A204.1 (cell line): ENCODE measurements at regions not wholly inside any gene's neighbourhood (a gene's known extent, or its start where the extent isn't known, plus 50 kb on each side); places are given as distances from the start of the nearest gene placed in this dataset.

Source experiments
- FAIRE-seq: peaks from 2 replicates; lab custom pipeline; 2012; peaks lifted over from hg19 to GRCh38; lab: Jason Lieb, UNC

DNA sequence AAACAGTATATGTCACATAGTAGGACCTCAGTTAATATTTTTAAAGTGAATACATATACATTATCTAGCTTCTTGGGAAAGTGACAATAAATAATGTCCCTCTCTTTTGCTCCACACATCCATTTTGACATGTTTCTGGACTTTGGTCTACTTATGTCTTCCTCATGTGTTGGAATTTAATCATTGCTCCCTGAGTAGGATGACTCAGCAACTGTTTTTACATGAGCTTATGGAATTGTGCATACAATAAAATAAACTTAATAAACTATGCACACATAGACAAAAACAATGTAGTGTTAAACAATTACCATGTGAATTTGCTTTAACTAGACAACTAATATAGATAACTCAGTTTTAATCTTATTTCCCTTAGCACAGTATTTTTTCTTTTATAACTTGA is 503.8 kb downstream of the TFAP2B start:
- no peak for FAIRE-seq

DNA sequence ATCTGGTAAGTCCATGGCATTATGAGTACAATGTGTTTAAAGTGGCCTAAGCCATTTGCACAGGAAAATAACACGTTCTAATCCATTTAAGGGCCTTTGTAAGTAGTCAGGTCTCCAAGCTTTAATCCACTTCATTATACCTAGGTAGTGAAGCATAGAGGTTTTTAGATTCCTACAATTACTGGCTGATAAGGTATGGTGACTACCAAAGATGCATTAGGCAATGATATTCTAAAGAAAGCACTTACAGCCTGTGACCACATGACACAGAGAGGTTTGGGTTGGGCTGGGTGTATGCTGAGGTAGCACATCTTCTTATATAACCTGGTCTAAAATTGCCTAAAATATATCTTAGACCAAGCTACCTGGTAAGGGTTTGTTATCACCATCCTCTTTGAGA is 504.4 kb downstream of the TFAP2B start:
- no peak for FAIRE-seq

DNA sequence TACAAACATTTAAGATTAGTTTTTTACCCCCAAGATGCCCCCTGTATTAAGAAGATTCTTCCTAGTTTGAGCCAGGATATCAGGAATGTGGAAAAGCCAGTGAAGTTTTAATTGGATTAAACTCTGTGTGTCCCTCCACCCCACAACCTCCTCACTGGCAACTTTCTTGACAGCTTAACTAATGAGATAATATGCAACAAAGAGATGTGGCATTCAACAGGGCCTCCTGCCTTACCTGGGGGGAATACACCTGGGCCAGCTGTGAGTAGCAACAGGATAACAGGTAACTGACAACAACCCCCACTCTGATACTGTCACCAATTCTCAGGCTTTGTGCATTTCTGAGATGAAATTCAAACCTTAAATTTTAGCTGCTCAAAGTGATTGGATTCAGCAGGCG is 512.3 kb downstream of the TFAP2B start:
- FAIRE-seq: no peak

DNA sequence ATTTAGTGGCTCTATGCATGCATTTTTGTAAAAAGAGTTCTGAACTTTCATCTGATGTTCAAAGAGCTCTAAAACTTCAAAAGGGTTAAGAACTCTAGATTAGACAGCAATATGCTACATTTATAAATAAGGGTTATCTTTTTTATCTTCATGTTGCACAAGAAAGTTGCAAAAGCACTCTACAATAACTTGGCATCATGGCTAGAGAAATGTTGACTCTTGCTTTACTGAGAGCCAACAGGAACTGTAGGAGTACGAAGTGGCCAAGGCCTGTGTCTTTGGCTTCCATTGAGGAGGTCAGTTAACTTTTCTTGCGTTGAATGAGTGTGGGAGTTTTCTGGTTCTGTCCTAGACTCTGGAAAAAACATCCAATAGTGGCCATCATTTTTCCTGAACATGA is 516.9 kb downstream of the TFAP2B start:
- FAIRE-seq: no peak

DNA sequence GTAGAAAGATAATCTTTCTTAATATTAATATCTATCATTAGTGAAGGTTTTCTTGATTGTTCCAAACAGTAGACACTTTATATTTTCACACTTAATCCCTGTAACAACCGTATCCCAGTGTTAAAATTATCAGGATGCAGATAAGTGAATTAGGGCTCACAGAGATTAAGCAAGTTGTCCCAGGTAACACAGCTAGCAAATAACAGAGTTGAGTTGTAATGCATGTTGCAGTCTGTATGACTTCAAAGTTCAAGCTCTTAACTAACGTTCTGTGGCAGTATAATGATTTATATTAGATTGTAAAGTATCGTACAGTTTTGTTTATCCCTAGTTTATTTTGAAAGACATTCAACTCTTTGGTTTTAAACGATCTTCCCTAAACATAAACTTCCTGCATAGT is 517.5 kb downstream of the TFAP2B start:
- no peak for FAIRE-seq

DNA sequence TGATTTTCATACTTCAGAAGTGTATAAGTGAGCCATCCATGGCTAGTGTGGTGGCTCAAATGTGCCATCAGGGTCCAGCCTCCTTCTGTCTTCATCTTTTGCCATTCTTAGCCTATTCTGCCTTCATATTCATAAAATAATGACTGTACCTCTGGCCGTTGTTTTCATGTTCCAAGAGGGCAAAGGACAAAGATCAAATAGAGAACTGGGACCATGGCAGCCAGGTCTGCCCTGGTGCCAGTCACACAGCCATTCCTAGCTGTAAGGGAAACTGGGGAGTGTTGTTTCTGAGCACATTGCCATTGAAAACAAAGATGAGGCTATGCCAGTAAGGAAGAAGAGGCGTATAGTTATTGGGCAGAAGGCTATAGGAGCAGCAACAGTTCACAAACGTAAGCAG is 518.6 kb downstream of the TFAP2B start:
- no peak for FAIRE-seq

DNA sequence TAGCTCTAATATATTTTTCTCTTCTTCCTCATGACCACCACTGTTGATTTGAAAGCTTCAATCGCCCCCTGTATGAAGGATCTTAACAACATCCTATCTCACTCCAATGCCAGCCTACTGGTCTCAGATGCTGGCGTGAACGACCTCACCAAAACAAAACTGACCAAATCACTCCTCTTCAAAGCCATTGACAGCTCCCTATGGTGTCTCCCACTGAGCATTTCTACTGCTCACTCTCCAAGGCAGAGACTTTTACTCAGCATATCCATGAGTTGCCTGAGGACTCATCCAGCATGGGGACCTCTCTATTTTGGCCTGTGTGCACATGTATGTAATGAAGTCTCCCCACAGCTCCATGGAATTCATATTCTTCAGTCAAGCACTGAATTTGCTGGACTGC is 520.4 kb downstream of the TFAP2B start:
- no peak for FAIRE-seq

DNA sequence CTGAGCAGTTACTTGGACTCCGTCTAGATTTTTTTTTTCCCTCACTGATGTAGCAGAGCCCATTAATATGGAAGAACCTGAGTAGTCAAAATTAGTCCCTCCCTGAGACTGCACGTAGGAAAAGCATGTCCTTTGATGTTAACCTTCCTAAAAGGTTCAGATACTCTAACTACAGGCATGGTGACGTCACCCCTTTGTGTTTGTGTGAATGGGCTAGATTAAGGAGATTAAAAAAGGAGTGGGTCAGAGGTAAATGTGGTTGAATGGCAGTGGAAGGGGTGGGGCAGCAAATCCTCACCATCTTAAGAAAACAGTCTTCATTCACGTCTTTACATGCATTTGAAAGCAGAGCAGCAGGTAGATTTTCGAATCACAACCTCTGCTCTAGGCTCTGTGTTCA is 521.1 kb downstream of the TFAP2B start:
- no peak for FAIRE-seq

DNA sequence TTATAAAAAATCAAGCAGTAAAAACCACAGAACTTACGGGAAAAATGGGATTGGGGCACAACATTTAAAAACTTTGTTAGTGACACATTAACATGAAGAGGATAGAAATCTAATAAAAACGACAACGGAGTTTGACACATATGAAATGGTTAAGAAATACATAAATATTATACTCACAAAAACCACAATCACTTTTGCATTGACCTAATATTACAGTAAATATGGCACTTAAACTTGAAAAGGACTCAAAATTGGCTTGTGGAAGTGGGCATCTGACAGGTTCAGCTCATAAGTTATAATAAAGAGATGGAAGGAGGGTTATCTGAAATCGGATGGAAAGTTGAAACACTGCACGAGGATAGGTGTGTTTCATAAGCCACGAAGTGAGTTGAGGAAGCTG is 523.7 kb downstream of the TFAP2B start:
- FAIRE-seq: no peak

DNA sequence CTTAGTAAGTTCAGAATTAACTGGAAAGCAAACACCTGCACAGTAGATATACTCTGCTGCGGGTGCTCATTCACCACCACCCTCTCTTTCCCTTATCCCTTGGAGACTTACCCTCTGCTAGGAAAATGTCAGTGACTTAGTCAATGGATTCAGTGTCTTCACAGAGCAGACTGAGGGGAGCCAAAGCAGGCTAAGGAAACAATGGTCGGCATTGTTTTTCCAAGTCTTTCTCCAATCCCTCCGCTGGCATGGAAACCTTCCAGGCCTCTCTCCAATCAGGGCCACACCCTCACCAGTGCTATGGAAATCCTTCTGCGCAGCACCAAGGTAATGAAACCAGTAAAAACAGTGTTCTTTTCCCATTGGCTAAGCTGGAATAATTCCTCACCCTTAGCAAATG is 531.2 kb downstream of the TFAP2B start:
- no peak for FAIRE-seq

DNA sequence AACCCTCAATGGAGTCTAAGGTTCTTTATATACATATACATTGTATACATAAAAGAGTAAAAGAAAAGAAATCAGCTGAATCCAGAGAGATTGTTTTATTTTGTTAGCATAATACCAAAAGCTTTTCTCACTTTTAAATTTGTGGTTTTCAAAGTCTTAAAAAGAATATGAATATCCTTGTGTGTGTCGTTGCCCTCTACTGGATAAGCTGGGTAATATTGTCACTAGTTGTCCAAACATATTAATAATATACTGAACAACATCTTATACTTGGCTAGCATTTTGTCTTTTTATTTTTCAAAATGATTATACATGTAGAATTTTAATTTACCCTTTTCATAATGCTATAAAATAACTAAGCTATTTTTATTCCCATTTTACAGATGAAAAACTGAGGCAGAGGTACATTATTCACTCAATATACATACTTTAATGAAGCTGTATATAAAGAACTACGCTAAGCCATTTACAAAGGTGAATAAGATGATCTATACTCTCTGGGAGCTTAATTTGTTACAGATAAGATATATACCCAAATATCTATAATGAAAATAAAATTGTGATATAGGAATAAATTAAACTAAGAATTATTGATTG is 531.7 kb downstream of the TFAP2B start:
- FAIRE-seq: no peak

DNA sequence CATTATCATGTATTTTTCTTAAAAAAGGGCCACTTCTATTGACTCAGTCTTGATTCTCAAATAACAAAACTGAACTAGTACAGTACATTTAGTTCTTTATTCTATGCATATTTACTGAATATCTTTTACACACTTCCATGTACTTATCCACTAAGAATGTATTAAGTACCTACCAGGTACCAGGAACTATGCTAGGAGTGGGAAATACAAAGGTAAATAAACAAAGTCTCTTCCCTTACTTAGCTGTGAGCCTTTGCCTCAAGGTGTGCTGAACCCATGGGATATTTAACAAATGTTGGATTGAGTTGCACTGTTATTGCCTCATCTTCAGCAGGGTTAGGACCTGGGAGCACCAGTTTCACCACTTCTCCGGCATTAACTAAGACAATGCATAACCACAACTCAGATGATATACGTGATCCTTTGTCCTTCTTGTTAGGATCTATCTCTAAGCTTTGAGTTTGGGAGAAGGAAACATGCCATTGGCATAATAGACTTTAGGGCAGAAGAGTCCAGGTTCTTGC is 533.9 kb downstream of the TFAP2B start:
- no peak for FAIRE-seq

DNA sequence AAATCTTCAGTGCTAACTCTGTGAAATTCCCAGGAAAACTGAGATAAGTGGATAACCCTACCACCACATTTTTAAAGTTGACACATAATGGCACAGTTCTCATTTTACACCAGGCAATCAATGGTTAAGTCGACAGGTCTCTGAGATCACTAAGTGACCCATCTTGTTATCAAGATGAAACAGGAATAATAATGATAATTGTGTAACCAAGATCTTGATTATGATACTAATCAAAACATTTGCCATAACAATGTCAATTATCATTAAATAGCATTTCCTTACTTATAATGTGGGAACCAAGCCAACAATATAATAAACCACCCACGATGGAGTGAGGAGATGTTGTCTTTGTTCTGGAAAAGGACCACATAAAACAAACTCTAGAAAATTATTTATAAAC is 541.6 kb downstream of the TFAP2B start:
- no peak for FAIRE-seq

DNA sequence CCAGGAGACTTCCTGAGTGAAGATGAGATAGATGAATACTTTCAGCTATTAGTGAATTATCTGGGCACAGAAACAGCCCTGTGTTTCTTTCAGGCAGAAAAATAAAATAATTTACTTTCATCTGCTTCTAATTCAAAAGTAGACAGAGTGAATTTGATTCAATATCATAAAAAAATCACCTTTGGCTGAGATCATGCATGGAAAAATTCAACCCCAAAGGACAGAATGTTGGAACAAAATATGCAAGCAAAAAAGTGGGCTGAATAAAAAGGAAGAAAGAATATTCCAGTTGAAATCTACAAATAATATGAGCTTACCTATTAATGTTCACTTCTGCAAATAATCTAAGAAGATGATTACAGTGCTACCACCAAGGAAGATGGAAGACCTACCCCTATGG is 546.9 kb downstream of the TFAP2B start:
- FAIRE-seq: no peak

DNA sequence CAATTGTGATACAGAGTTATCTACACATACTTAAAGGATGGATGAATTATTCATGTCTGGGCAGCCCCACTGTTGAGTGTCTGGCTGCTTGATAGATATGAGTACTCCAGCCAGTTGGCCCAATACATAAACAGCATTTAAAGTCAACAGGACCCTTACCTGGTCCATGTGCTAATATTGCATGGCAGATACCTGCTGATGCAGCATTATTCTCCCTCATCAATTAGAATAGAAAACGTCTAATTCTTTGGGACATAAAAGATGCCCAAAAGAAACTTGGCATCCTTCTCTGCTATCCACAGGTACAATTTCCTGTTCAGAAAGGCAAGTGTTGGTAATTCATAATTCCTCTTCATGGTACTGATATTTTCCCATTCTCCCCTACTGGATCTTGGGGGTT is 550.8 kb downstream of the TFAP2B start:
- no peak for FAIRE-seq

DNA sequence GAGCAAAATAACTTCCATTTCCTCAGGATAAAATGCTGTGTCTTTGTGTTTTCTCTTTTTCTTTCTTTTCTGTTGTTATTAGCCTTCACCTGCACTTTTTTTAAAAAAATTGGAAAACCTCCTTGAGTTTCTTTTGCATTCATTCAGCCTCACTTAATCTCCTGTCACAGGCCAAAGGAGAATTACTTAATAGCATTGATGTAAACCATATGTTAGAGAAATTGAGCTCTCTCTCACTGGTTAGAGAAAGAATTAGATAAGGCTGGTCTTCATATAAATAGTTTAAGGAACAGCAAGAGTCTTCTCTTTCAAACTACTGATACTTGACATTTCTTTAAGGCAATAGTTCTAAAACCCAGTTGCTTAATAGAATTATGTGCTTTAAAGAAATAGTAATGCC is 564.2 kb downstream of the TFAP2B start:
- FAIRE-seq: no peak

DNA sequence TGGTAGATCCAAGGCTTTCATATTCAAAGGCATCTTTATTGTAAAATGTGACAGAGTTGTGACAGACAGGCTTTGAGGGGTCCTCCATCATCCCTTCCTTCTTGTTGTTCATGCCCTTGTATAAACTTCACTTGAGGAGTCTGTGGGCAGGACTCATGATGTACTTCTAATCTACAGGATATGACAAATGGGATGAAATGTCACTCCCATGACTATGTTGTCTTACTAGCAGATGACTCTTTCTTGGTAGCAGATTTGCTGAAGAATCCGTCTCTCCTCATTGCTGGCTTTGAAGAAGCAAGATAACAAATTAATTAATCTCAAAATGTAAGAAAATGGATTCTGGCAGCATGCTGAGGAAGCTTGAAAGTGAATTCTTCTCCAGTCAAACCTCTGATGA is 566.1 kb downstream of the TFAP2B start:
- FAIRE-seq: no peak

DNA sequence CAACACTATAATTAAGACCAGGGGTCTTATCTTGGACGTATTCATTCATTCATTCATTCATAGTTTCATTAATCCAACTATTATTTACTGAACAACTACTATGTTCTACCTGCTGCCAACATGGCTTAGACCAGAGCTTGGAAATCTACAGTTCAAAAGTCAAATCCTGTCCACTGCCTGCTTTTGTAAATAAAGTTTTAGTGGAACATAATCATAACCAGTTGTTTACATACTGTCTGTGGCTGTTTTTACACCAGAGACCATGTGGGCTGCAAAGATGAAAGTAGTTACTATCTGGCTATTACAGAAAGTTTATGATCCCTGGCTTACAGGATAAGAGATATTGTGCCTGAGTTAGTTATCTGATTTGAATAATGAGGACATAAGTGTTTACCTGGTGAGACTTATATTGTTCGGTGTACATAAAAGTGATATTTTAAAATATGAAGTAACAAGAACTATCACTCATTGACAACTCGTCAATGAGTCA is 567.7 kb downstream of the TFAP2B start:
- FAIRE-seq: no peak

DNA sequence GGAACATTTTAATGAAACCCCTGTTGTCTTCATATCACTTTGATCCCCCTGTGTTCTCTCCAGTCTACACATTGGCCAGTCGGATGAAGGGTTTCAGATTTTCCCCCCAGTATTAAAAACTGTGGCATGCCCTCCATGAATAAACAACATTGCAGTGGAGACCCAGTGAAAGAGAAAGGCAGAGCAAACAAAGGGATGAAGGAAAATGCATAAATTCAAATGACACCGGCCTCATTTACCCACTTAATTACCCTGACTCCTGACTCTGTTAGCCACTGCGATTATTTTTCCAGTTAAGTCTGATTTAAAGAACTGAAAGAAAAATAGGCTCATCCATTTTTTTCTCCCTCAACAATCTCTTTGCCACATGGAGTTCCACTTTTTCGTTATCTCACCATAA is 569.2 kb downstream of the TFAP2B start:
- no peak for FAIRE-seq

DNA sequence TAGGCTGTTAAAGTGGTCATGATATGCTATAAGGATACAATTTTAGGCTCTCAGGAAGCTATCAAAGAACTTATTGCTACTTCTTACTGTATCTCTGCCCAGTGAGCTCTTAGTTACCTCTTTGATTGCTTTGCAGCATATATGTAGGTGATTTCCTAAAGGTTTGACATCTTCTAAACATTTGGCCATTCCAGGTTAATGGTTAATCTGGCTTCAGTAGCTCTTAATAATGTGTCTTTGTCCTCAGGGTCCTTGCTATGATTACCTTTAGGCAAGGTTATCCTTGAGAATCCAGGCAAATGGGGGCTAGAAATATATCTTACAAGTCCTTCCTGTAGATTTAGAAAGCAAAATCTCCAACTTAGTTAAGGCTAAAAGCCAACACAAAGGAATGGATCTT is 575.4 kb downstream of the TFAP2B start:
- no peak for FAIRE-seq

DNA sequence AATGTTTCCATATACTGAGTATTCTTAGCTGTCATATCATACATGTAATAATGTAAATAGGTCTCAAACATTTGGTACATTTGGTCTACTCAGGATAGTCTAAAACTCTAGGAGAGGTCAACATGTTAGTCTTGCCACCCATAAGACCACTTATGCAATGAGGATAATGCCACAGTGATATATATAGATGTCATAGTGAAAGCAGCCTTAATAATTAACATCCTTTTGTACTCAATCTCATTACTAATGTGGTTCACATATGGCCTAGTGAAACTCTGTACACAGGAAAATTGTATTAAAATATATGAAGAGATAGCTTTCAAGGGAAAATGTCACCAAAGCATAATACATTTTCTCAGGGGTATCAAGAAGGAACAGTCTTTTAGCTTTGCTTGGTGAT is 577.9 kb downstream of the TFAP2B start:
- FAIRE-seq: no peak

DNA sequence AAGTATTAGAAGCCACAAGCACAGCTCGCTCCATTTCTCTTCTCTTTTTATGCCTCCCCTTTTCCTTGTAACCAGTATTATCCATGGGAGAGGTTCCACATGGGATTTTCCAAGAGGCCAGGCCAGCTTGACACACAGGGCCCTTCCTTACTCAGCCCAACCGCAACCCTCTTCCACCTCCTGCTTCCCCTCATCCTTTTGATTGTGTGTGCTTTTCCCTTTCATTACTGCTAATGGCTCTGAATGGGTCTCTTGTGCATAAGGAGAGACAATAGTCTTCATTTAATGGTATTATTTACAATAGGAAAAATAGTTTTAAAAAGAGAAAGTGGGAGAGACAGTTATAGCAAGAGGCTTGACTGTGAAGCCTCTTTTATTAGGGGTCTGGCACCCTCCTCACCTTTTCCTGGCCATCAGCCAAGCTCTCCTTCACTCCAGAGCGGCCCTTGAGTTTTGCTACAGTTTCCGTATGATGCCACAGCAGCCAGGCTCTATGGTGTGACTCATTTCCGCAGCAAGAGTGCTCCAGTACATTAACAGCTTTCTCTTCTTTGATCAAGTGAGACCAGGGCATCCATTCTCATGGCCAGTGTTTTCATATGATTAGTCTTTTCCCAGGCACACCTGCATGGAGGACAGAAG is 579.5 kb downstream of the TFAP2B start:
- FAIRE-seq: no peak

DNA sequence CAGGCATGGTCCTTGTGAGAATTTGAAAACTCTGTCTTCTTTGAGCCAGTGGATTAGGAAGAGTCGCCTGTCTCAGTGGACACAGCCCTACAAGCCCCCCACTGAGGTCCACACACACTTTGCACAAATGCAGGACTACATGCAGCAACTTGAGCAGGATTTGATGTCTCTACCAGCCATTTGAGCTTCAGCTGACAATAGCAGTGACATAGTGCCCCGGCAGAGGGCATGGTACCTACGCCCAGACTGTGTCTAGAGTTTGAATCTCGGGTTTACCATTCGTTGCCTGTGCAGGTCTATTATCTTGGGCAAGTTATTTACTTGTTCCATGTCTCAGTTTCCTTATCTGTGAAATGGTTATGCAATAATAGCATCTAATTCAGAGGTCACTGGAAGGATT is 580.1 kb downstream of the TFAP2B start:
- FAIRE-seq: no peak

DNA sequence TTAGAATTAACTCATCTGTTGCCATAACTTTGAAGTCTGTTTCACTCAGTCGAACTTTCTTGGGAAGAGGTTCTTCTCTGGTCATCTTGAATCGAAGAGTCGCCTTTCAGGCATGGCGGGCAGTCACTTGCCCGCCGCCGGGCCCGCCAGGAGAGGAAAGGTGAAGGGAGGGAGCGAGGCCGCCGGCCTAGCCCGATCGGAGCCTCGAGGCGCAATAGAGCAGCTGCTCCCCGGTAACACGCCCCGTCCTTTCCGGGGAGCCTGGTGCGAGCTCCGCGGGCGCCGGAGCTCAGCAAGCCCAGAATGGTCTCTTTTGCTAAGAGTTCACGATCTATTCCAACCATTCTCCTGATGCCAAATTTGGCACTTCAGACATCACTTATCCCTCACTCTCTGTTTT is 591.8 kb downstream of the TFAP2B start:
- no peak for FAIRE-seq
